NCI-H226 (cell line): ENCODE measurements at regions not wholly inside any gene's neighbourhood (a gene's known extent, or its start where the extent isn't known, plus 50 kb on each side); places are given as distances from the start of the nearest gene placed in this dataset.

Experiments used
- DNase-seq: peaks from one replicate; pipeline ENCODE4 v3.0.0-alpha.2; 2015

DNA sequence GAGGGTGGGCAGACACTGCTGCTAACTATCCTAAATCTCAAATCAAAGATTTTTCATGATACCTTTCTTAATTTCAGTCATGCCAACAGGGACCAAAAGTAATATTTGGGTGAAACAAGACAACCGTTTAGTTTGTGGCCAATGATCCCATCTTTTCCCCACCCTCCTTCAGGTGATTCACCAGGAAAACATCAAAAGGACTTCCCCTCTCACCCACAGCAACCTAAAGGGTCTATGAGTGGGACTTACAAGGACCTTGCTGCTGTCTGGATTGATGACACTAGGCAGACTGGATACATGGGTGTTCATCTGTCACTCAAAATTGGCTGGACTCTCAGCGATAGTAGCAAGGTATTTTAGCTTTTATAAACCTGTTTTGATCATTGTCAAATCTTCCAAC is 62.0 kb upstream of the ZC3H12C start:
- DNase-seq = no peak

DNA sequence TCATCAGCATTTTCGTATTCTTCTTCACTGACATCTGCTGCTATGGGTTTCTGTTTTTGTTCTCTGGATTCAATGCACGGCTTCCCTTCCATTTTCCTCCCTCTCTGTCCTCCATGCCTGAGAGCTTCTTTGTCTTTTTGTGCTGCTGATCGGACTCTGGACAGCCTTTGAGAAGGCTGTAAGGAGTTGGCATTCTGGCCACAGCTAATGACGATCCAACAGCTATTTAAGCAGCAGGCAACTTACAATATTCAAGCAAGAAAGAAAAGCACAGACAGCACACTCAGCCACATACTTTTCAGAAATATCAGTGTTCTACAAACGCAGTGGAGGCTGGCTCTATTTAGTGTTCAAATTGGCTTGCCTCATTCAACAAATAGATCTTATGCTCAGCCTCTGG is 60.9 kb upstream of the ZC3H12C start:
- DNase-seq = no peak

- DNase-seq = no peak
Measured at GRCh38 chr11:110032957-110033570, 60.1 kb upstream of the ZC3H12C start.

DNA sequence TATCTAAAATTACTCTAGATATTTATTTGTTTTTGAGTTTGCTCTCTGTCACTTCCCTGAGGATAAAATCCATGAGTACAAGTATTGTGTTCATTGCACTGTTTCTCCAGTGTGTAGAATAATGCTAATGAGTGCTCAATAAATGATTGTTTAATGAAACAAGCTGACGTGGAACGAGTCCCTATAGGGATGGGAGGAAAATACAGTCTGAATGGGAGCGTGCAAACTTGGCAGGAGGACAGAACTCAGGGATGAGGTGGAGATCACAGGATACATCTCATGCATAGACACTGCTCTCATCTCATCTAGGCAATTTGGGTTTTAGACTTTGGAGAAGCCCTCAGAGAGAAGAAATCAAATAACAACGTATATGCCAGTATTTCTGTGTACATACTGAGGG is 58.4 kb upstream of the ZC3H12C start:
- no peak for DNase-seq

DNA sequence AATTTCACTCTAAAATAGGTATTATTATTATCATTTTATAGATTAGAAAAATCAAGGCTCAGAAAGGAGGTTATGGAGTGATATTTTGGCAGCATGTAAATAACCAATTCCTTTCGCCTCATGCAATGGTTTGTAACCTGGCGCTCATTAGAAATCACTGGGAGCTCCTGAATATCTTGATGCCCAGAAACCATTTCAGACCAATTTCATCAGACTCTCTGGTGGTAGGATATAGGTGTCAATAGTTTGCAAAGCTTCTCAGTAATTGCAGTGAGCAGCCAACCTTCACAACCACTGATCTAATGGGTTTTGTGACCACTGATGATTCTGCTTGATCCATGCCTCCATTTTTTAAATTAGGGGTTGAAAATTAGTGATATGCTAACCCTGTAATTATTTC is 57.8 kb upstream of the ZC3H12C start:
- DNase-seq = no peak

GRCh38 chr11:110038201-110038600 is 55.0 kb upstream of the ZC3H12C start:
- no peak for DNase-seq
